Tibial nerve (tissue), 4 donors: ENCODE measurements at regions not wholly inside any gene's neighbourhood (a gene's known extent, or its start where the extent isn't known, plus 50 kb on each side); places are given as distances from the start of the nearest gene placed in this dataset.

Source experiments
- CTCF ChIP-seq, 5 experiments: fragments of 200-600 bp in 3 of 5; fragments of 450-650 bp in 2 of 5; sonication (generic) in 3 of 5; IDR thresholded peaks; one replicate each; pipeline ENCODE4 v1.5.1; 2016 to 2019; ENCODE audit warnings: antibody characterized with exemption in 5 of 5, mild to moderate bottlenecking in 3 of 5, moderate library complexity in 2 of 5
- EP300 ChIP-seq, 2 donors: sonication (generic); formaldehyde crosslinking; IDR thresholded peaks; one replicate each; pipeline ENCODE4 v1.6.1; 2017; ENCODE audit warnings: antibody characterized with exemption in 2 of 2, mild to moderate bottlenecking in 1 of 2
- POLR2A ChIP-seq, 2 donors: fragments of 450-650 bp; IDR thresholded peaks; one replicate each; pipeline ENCODE4 v1.6.1; 2017; ENCODE audit warnings: antibody characterized with exemption in 2 of 2, mild to moderate bottlenecking in 2 of 2, moderate library complexity in 2 of 2

DNA sequence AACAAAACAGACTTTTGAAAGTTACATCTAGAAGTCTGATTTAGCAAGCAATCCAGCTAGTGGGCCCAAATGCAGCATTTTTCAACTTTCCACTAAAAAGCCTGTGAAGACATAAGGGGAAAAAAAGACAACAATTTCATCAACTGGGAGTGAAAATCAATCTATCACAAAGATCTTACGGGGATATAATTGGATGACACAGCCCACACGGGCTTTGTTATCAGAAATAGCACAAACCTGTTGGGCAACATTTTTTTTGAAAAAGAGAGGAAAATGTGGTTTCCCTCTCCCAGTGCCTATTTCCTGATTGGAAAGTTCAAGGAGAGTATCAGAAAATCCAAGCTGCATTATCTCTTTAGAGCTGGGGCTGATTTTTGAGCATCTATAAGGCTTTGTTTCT lies 132.7 kb downstream of the EVA1A start:
- no peak for TF ChIP-seq CTCF (IDR thresholded peaks at IDR 0.05)
- TF ChIP-seq EP300 (IDR thresholded peaks at IDR 0.05): no peak
- TF ChIP-seq POLR2A (IDR thresholded peaks at IDR 0.05): no peak
